ENCODE measurements at regions not wholly inside any gene's neighbourhood (a gene's known extent, or its start where the extent isn't known, plus 50 kb on each side); places are given as distances from the start of the nearest gene placed in this dataset.
"Not testable (repeated sequence)": the region's sequence is repeated elsewhere in the genome, so short reads cannot be mapped to it uniquely, and the experiment has no call there.

DNA sequence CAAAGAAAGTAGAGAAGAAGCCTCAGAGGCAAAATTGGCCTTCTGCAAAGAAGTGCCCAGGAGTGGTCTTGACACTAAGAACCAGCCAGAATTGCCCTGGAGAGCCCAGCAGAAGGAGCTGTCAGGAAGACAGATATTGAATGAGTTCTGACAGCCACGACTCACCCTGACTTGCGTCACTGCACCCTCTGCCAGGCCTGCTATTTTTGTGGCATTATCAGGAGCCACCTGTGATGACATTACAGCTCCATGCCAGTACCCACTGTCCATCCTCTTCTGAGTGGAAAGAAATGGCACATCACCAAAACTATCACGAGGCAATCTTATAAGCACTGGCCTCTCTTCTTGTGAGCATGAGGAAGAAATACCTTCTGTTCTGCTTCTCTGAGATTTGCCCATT is 67.7 kb downstream of the SMIM20 start:
- DNase-seq (ENCODE audit: low spot score) = no peak

DNA sequence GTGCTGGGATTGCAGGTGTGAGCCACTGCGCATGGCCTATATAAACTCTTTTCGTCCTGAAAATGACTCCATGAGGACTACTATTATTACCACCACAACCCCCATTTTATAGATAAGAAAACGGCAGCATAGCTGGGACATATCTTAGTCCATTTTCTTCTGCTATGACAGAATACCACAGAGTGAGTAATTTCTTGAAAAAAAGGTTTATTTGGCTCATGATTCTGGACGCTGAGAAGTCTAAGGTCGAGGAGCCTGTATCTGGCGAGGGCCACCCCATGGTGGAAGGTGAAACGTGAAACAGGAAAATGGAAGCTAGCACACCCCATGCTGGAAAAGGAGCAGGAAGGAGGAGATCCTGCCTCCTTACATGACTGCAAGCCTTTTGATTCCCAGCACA is 68.9 kb downstream of the SMIM20 start:
- no peak for DNase-seq (ENCODE audit: low spot score)

DNA sequence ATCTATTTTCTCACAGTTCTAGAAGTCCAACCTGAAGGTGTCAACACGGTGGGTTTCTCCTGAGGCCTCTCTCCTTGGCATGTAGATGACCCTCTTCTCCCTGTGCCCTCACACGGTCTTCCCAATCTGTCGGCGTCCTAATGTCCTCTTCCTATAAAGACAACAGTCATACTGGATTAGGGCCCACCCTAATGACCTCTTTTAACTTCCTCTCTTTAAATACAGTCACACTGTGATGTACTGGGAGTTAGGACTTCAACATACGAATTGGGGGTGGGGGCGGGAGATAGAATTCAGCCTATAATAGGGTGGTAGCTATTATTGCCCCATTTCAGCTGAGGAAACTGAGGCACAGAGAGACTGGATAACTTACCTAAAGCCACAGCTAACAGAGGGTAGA is 70.2 kb downstream of the SMIM20 start:
- no peak for DNase-seq (ENCODE audit: low spot score)

DNA sequence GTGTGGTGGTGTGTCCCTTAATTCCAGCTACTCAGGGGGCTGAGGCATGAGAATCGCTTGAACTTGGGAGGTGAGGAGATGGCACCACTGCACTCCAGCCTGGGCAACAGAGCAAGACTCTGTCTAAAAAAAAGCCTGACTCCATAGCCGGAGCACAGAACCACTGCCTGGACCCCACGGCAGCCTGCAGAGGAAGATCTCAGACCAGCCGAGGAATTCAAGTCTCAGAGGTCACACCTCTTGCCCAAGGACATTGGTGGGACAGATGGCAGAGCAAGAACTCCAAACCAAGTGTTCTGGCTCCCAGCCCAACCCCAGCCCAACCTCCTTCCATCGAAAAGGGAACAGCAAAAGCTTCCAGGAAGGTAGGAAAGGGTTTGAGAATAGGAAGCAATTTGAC is 70.8 kb downstream of the SMIM20 start:
- DNase-seq (ENCODE audit: low spot score) = no peak

DNA sequence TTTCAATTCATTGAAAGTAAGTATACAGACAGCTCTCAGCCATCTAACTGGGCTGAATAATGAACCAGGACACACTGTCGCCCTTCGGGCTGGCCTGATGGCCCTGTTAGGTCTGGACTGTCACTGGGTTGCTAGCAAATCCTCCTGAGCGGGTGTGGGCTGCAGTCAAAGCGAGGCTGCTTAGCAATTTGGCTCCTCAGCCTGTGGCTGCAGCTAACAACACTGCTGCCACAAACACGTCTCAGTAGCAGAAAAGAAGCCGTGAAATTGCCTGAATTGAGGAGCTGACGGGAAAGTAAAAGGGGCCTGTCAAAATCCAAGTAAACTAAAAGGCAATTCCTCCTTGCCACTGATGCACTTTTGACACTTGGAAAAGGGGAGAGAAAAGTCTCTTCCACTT is 72.8 kb downstream of the SMIM20 start:
- no peak for DNase-seq (ENCODE audit: low spot score)

DNA sequence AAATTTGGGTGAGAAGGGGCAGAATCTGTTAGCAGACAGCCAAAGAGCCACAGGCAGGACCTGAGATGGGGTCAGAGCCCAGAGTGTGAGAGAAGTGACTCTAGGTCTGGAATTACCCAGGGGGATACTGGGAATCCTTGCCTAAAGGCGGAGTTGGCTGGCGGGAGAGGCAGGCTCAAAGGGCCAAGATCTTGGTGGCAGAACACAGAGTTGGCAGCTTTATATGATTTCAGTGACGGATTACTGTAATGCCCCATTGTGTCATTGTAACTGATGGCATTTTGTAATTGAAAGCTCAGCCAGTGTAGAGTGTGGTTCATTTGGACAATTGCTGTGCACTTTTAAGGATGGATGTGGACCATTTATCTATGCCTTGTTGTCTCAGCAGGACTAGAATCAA is 77.3 kb downstream of the SMIM20 start:
- no peak for DNase-seq (ENCODE audit: low spot score)

DNA sequence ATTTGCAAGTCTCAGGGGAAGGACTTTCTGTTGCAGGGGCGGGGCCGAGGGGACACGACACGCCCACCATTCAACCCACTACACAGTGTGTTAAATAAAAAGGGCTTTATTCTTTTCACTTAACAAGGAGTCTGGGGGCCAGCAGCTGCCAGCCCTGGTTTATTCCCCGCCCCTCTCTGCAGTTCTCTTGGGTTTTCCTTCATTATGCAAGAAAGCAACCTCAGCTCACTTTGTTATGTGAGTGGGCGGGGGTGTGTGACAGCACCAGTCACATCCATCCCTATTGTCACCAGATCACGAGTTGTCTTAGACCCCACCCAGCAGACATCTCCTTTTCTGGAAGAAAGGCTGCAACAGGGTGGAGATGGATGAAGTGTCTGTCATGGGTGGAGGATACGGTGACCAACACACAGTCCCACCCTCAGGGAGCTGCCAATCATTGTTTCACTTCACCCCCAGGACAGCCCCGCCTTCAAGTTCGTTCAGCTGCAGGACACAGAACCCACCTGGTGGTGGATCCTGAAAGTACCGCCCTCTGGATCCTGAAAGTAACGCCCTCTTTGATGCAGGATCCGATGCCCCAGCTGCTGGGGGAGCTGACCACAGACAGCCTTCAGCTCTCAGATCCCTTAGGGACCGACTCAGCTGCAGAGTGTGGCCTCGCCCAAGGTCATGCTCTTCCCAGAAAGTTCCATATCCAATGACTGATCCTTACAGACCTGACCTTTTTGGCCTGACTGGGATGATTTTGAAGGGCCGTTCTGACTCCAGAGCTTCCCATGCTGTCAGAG is 79.6 kb downstream of the SMIM20 start:
- DNase-seq (ENCODE audit: low spot score) = peak; percentile 29

DNA sequence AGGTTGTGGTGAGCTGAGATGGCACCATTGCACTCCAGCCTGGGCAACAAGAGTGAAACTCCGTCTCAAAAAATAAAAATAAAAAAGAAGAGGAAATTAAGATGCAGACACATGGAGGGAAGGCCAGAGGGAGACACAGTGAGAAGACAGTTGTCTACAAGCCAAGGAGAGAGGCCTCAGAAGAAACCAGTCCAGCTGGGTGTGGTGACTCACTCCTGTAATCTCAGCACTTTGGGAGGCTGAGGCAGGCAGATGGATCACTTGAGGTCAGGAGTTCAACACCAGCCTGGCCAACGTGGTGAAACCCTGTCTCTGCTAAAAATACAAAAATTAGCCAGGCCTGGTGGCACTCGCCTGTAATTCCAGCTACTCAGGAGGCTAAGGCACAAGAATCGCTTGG is 80.6 kb downstream of the SMIM20 start:
- DNase-seq (ENCODE audit: low spot score) = not testable (repeated sequence)

DNA sequence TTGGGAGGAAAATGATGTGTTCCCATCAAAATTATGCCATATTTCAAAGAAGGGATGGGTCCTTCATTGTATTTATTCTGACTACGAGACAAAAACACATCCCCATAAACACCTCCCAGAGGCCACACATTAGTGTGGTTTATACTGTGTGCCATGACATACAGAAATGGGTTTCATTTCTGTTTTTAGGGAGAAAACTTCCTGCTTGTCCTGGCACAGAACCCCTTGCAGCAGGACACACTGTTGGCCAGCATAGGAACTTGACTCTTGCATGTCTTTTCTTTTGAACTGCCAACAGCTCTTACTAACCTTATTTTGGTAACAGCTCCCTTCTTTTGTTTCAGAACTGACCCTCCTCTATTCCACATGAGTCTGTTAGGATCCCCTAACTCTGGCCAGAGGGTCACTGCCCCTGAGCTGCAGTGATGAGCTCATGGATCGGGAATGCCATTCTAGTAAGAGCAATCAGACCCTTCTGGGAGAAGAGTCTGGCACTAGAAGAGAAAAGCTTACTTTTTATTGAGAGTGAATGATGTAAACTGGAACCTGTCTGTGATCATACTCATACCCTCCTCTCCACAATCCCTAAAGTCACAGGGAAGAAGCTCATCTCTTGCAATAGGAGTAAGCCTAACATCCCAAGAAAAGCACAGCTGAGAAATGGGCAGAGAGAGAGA is 86.4 kb downstream of the SMIM20 start:
- DNase-seq (ENCODE audit: low spot score) = no peak

DNA sequence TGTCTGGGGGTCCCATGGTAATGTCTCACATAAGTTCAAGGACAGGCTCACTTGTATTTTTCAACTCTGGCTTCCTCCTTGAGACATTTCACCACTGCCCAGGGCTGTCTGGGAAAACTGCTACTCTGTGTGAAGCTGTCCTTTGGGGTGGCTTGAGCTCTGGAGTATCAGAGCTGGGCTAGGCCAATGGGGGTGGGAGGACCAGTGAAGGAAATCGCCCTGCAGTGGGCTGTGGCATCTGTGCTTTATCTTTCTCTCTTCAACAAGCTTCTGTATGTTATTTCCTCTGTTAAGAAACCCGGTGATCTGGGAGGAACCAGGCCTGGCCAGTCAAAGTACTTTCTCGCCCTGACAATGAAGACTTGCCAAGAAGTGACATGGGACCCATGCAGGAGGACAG is 87.4 kb downstream of the SMIM20 start:
- DNase-seq (ENCODE audit: low spot score) = no peak

DNA sequence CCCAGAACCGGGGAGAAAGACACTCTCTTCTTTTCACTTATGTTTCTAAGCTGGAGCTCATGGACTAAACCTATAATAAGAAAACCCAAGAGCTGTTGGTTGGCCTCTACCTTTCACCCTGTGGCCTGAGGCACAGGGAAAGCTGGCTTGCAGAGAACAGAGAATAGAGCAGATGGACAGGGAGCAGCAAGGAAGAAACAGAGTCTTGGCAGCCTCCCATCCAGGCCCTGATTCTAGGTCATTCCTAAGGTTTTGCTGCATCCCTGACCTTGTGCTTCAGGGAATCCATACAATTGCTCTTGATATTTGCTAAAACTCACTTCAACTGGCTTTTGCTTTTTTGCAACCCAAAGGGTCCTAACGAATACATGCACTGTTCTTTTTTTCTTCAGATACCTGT is 87.8 kb downstream of the SMIM20 start:
- DNase-seq (ENCODE audit: low spot score) = peak; percentile 59

DNA sequence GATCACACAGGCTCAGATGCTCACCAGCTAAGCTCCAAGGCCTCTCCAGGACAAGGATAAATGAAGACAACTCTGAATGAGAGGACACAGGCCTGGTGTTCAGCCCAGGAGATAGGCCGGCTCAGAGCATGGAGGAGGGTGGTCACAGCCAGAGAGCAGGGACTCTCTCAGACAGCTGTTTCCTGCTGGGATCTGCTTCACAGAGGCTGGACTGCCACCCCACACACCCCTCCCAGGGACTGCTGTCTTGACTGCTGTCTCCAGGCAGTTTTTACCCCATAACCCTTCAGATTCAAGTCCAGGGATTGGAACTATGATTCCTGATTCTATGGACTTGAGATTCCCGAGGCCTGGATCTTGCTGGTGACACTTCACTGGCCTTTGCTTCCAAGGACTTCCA is 89.0 kb downstream of the SMIM20 start:
- no peak for DNase-seq (ENCODE audit: low spot score)

DNA sequence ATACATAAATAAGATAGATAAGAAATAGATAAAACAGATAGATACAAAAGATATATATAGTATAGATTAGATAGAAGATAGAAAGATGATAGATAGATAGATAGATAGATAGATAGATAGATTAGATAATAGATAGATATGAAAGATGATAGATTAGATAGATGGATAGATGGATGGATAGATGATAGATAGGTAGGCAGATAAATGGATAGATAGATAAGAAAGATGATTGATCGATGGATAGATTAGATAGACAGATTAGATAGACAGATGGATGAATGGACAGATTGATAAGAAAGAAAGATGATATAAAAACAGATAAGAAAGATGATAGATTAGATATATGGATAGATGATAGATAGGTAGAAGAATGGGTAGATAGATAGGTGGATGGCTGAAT is 90.3 kb downstream of the SMIM20 start:
- no peak for DNase-seq (ENCODE audit: low spot score)

DNA sequence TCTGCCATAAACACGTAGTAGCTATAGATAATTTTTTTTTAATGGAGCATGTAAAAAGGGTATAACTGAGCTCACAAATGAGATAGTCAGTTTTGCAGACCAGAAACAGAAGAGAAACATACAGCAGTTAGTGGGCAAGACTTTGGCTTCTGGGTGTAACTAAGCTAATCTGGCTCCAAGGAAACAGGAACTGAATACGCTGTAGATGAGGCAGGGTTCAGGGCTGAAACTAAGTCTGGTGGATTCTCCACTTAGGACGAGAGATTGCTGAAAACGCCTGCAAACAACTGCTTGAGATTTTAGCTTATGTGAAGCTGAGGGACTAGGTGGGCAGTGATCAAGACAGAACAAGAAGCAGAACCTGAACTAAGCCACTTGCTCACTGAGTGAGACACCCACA is 91.7 kb downstream of the SMIM20 start:
- DNase-seq (ENCODE audit: low spot score) = no peak

DNA sequence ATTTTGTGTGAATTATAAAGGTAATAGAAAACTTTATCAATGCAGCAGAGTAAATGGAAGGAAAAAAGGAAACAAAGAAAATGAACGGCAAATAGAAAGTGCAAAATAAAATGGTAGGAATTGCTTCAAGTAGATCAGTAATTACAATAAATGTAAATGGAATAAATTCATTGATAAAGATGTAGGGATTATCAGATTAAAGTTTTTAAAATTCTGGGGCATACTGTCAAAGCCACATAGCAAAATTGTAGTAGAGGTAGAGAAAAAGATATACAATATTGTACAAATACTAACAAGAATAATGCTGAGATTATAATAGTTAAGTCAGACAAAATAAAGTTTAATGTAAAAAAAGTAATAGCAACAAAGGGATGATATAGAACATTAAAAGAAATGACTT is 94.7 kb downstream of the SMIM20 start:
- DNase-seq (ENCODE audit: low spot score) = no peak

DNA sequence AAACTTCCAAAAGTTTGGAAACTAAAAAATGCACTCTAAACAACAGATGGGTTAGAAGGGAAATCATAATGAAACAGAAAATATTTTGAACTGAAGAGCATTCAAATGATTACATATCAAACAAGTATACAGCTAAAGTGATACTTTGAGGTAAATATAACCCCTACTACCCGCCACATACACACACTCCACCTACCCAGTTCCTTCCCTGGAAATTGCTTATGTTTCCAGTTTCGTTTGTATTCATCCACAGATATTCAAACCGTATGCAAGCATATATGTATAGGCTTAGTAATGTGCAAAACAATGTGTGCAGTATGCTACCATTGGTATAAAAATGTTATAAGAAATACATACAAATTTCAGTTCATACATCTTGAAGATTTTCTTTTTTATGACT is 95.5 kb downstream of the SMIM20 start:
- DNase-seq (ENCODE audit: low spot score) = no peak

DNA sequence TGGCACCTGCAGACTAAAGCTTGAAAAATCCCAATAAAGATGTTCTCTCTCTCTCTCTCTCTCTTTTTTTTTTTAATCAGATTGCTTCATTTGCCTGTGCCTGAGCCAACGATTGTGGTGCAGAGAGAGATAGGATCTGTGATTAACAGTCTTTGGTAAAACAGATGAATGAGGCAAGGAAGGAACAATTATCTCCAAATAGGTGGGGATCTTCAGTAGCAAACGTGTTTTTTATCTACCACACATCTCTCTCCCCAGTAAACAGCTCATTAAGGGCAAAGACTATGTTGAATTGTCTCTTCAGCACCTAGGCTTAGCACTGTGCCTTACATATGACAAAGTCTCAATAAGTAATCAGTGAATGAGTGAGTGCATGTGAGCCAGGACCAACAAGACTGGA is 96.3 kb downstream of the SMIM20 start:
- no peak for DNase-seq (ENCODE audit: low spot score)

DNA sequence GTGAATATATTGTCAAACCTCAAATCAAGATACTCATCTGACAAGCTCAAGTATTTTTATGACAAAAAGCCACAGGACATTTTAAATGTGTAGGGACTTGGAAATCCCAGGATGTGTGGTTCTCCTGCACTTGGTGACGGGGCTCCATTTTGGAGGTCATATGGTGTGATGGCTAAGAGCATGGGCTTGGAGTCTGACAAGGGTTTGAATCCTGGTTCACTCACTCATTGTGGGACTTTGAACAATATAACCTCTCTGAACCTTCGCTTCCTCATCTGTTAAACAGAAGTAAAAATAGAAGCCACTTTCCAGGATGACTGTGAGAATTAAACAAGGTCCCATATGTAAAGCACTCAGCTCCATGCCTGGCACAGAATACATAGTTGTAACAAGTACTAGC is 99.6 kb downstream of the SMIM20 start:
- DNase-seq (ENCODE audit: low spot score) = no peak

DNA sequence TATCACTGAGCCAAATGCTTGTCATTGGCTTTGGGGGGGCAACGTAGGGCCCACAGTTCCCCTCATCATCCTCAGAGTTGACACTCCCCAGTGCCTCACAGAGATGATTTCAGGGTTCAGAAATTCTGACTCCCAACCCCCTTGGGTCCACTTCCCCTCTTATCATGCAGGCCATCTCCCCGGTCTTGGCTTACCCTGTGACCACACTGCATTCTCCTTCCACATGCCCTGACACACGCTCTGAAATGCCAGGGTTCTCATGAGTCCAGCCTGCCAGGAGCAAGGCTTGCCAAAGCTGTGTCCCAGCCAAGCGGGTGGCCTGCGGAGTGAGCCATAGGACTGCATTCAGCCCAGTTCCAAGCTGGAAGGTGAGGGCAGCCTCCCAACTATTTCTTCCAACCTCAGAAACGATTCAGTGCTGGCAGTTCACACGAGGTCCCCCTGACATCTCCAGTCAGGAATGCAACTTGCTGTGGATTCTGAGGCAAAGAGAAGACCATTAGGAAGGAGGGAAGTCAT is 101.2 kb downstream of the SMIM20 start:
- peak; percentile 74 for DNase-seq (ENCODE audit: low spot score)

DNA sequence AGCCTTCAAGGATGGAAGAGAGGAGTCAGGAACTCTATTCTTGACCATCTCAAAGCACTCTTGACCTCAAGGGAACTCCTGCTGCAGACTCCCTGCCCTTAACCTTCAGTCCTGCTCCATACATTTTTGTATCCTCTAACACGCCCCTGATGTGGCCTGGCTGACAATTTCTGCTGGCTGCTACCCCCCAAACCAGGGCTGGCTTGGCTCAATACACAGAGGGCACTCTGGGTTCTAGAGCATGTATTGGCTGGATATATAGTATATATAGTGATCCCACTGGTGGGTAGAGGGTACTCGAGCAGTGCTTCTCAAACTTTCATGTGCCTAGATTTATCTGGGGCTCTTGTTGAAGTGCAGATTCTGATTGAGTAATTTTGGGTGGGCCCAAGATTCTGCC is 101.9 kb downstream of the SMIM20 start:
- DNase-seq (ENCODE audit: low spot score) = no peak

DNA sequence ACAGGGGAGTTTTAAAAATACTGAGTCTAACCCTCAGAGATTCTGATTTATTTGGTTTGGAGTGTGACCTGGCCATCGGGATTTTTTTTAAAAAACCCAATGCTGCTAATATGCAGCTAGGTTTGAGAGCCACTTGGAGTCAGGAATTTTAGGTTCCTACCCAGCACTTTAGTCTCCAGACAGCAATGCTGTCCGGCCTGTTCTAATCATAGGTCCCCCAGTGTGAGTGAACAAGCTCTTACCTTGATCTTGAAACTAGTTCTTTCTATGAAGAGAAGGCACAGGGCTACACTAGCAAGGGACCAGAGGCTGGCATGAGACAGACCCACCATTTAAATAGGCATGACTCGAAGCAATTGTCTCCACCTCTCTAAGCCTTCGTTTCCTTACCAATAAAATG is 103.5 kb downstream of the SMIM20 start:
- no peak for DNase-seq (ENCODE audit: low spot score)

DNA sequence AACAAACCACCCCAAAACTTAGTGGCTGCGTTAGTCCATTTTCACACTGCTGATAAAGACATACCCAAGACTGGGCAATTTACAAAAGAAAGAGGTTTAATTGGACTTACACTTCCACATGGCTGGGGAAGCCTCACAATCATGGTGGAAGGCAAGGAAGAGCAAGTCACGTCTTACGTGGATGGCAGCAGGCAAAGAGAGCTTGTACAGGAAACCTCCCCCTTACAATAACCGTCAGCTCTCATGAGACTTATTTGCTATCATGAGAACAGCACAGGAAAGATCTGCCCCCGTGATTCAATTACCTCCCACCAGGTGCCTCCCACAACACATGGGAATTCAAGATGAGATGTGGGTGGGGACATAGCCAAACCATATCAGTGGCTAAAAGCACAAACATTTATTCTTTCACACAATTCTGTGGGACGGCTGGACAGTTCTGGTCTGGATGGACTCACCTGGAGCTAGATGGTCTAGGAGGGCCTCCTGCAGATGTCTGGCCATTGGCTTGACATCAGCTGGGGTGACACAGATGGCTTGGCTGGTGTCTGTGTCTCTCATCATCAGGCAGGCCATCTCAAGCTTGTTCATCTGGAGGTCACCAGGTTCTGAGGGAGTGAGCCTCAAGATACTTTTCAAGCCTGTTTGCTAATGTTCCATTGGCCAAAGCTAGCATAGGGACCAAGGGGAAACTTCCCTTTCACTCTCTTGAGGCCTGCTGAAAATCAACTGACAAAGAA is 104.1 kb downstream of the SMIM20 start:
- DNase-seq (ENCODE audit: low spot score) = not testable (repeated sequence)

DNA sequence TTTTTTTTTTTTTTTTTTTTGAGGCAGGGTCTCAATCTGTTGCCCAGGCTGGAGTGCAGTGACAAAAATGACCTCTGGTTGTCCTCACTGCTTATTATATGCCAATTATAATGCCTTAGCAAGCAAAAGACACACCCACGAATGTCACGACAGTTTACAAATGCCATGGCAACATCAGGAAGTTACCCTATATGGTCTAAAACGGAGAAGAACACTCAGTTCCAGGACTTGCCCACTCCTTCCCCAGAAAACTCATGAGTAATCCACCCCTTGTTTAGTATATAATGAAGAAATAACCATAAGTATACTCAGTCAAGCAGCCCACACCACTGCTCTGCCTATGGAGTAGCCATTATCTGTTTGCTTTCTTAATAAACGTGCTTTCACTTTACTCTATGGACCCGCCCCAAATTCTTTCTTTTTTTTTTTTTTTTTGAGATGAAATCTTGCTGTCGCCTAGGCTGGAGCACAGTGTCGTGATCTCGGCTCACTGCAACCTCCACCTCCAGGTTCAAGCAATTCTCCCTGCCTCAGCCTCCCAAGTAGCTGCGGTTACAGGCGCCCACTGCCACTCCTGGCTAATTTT is 106.2 kb downstream of the SMIM20 start:
- no peak for DNase-seq (ENCODE audit: low spot score)
